ENCODE measurements at regions not wholly inside any gene's neighbourhood (a gene's known extent, or its start where the extent isn't known, plus 50 kb on each side); places are given as distances from the start of the nearest gene placed in this dataset.

DNA sequence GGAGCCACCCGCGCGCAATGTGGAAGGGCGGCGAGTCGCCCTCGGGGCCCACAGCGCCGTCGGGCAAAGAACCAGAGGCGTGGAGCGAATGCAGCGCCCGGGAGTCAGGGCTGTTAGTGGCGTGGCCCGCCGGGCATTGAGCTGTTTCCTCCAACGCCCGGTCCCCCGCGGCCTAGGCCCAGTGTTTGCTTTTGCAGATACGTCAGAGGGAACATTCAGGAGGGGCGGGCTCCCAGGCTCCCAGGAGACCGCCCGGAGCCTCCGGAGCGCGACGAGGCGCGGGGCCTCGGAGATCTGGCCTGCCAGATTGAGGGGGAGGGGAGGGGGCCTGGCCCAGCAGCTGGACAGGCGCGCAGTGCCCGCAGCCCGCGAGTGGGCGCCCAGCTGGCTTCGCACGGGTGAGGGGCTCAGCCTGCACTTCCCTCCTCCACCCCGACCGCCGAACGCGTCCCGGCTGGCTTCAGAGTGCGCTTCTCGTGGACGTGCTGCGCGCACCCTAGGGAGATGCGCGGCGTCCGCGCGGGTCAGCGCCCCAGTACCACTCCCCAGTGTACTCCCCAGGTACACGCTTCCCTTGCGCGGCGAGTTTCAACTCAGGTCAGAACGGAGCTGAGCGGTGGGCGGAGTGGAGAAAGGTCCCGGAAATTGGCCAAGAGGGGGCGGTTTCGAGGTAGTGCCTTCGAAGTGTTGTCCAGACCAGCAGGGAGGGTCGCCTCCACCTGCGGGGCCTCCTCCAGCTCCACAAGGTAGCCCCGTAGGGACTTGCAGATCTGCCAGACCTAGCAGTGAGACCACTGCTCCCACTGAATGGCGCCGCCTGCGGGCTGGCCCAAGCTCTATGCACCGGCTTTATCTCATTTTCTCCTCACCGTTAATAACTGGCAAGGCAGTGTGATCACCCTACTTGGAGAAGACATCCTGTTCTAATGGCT is 130.4 kb downstream of the TMEM174 start:
- TF ChIP-seq, protein P1, sequence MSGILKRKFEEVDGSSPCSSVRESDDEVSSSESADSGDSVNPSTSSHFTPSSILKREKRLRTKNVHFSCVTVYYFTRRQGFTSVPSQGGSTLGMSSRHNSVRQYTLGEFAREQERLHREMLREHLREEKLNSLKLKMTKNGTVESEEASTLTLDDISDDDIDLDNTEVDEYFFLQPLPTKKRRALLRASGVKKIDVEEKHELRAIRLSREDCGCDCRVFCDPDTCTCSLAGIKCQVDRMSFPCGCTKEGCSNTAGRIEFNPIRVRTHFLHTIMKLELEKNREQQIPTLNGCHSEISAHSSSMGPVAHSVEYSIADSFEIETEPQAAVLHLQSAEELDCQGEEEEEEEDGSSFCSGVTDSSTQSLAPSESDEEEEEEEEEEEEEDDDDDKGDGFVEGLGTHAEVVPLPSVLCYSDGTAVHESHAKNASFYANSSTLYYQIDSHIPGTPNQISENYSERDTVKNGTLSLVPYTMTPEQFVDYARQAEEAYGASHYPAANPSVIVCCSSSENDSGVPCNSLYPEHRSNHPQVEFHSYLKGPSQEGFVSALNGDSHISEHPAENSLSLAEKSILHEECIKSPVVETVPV (CRISPR knock-in tag; IDR thresholded peaks at IDR 0.05): no peak
- TF ChIP-seq ZNF565 (CRISPR knock-in tag; conservative IDR thresholded peaks at IDR 0.05; ENCODE audit: low read depth) (no peak), ZFP30 (CRISPR knock-in tag; IDR thresholded peaks at IDR 0.05) (no peak), ARNTL (CRISPR knock-in tag; IDR thresholded peaks at IDR 0.05; ENCODE audit: borderline replicate concordance, low read depth) (no peak), TOX (CRISPR knock-in tag; IDR thresholded peaks at IDR 0.05; ENCODE audit: borderline replicate concordance) (no peak), GLIS3 (CRISPR knock-in tag; IDR thresholded peaks at IDR 0.05) (no peak), ISL1 (CRISPR knock-in tag; IDR thresholded peaks at IDR 0.05) (no peak), PPARA (CRISPR knock-in tag; IDR thresholded peaks at IDR 0.05; ENCODE audit: borderline replicate concordance) (no peak), RARB (CRISPR knock-in tag; IDR thresholded peaks at IDR 0.05) (no peak)
- TF ChIP-seq, protein P2, sequence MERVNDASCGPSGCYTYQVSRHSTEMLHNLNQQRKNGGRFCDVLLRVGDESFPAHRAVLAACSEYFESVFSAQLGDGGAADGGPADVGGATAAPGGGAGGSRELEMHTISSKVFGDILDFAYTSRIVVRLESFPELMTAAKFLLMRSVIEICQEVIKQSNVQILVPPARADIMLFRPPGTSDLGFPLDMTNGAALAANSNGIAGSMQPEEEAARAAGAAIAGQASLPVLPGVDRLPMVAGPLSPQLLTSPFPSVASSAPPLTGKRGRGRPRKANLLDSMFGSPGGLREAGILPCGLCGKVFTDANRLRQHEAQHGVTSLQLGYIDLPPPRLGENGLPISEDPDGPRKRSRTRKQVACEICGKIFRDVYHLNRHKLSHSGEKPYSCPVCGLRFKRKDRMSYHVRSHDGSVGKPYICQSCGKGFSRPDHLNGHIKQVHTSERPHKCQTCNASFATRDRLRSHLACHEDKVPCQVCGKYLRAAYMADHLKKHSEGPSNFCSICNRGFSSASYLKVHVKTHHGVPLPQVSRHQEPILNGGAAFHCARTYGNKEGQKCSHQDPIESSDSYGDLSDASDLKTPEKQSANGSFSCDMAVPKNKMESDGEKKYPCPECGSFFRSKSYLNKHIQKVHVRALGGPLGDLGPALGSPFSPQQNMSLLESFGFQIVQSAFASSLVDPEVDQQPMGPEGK (CRISPR knock-in tag; IDR thresholded peaks at IDR 0.05; ENCODE audit: borderline replicate concordance): no peak
